ENCODE measurements at regions not wholly inside any gene's neighbourhood (a gene's known extent, or its start where the extent isn't known, plus 50 kb on each side); places are given as distances from the start of the nearest gene placed in this dataset.

GRCh38 chr3:115401851-115402501 lies 221.3 kb upstream of the GAP43 start:
- no peak overlapping the region for H3K4me3 ChIP-seq
- 32% methylated on average over 1 of the region's 1 CpG for WGBS (ENCODE audit: insufficient coverage, insufficient replicate concordance, low lambda C conversion rate, missing lambda C conversion rate)
- ChIA-PET POLR2A (no interaction called here), RAD21 (ENCODE audit: unreplicated experiment) (no interaction called here), SMC1A (ENCODE audit: uncharacterized antibody, unreplicated experiment) (no interaction called here), CTCF (interaction anchor here (0.6 kb wide), 1 partner anchor 435 kb away, joined by 3 read pairs; no protein-coding TSS in a partner anchor)
- no peak for ATAC-seq
- no peak overlapping the region for H2AFZ ChIP-seq (ENCODE audit: control insufficient read depth, low read depth, low read length)
- no peaks in the 10 kb centered on the region for H3K9me3 ChIP-seq (replicated peaks; ENCODE audit: control insufficient read depth, insufficient read depth, low read length)
- no peak overlapping the region for H3K27ac ChIP-seq (ENCODE audit: control insufficient read depth, insufficient read depth)
- intact Hi-C loops (cut with micrococcal nuclease; ENCODE audit: unreplicated experiment), result no loop called here
- BruUV-seq (replicated peaks), result no TSS peak
- no peaks in the 10 kb centered on the region for H3K4me1 ChIP-seq (ENCODE audit: control insufficient read depth, insufficient read depth, low read length)
- DNase-seq (ENCODE audit: low read depth, low spot score), result no peak
- no peak for FAIRE-seq
- no peak overlapping the region for H3K9ac ChIP-seq (ENCODE audit: control insufficient read depth, insufficient read depth, low read length)
- in situ Hi-C loops (cut with MboI), result no loop called here
- H3K4me2 ChIP-seq (ENCODE audit: control insufficient read depth, insufficient read depth), result no peak overlapping the region
- no peaks in the 10 kb centered on the region for H3K27me3 ChIP-seq (replicated peaks in 1 of 2; ENCODE audit: control insufficient read depth in 2 of 2, insufficient read depth in 2 of 2, low read length in 1 of 2)
- H4K20me1 ChIP-seq (ENCODE audit: control insufficient read depth, insufficient read depth), result no peaks in the 10 kb centered on the region
- no peaks in the 10 kb centered on the region for H3K36me3 ChIP-seq (ENCODE audit: control insufficient read depth in 2 of 2, insufficient read depth in 2 of 2, low read length in 1 of 2)
- H3K79me2 ChIP-seq (ENCODE audit: control insufficient read depth, insufficient read depth, low read length), result no peaks in the 10 kb centered on the region
- TF ChIP-seq SMAD5 (IDR thresholded peaks at IDR 0.05; ENCODE audit: low read depth) (no peak), TCF3 (IDR thresholded peaks at IDR 0.05; ENCODE audit: borderline replicate concordance, insufficient read depth, low read depth, low read length) (no peak), ZNF274 (IDR thresholded peaks at IDR 0.05; ENCODE audit: insufficient read depth, insufficient read length) (no peak), EP300 (IDR thresholded peaks at IDR 0.05; ENCODE audit: borderline replicate concordance in 1 of 2, control insufficient read depth in 1 of 2, low read depth in 2 of 2, low read length in 2 of 2) (no peak)

- Histone ChIP-seq H3K27me3 (replicated peaks in 1 of 2; ENCODE audit: control insufficient read depth in 2 of 2, insufficient read depth in 2 of 2, low read length in 1 of 2) (no peaks in the 10 kb centered on the region), H3K4me3 (no peak overlapping the region), H3K4me1 (ENCODE audit: control insufficient read depth, insufficient read depth, low read length) (no peaks in the 10 kb centered on the region), H3K36me3 (ENCODE audit: control insufficient read depth in 2 of 2, insufficient read depth in 2 of 2, low read length in 1 of 2) (no peaks in the 10 kb centered on the region), H3K9ac (ENCODE audit: control insufficient read depth, insufficient read depth, low read length) (no peak overlapping the region), H3K4me2 (ENCODE audit: control insufficient read depth, insufficient read depth) (no peak overlapping the region), H2AFZ (ENCODE audit: control insufficient read depth, low read depth, low read length) (no peak overlapping the region), H4K20me1 (ENCODE audit: control insufficient read depth, insufficient read depth) (no peaks in the 10 kb centered on the region), H3K9me3 (replicated peaks; ENCODE audit: control insufficient read depth, insufficient read depth, low read length) (no peaks in the 10 kb centered on the region), H3K79me2 (ENCODE audit: control insufficient read depth, insufficient read depth, low read length) (no peaks in the 10 kb centered on the region), H3K27ac (ENCODE audit: control insufficient read depth, insufficient read depth) (no peak overlapping the region)
- intact Hi-C loops (cut with micrococcal nuclease; ENCODE audit: unreplicated experiment) (no loop called here), in situ Hi-C loops (cut with MboI) (no loop called here)
- no peak for FAIRE-seq
- ATAC-seq, result no peak
- ChIA-PET SMC1A (ENCODE audit: uncharacterized antibody, unreplicated experiment) (no interaction called here), RAD21 (ENCODE audit: unreplicated experiment) (no interaction called here), CTCF (interaction anchor here (0.6 kb wide), 1 partner anchor 434 kb away, joined by 3 read pairs; no protein-coding TSS in a partner anchor), POLR2A (no interaction called here)
- no peak for TF ChIP-seq BCL11A (IDR thresholded peaks at IDR 0.05; ENCODE audit: low read depth, low read length)
- no peak for TF ChIP-seq PML (IDR thresholded peaks at IDR 0.05; ENCODE audit: low read length)
- no peak for TF ChIP-seq ZNF274 (IDR thresholded peaks at IDR 0.05; ENCODE audit: insufficient read depth, insufficient read length)
- no peak for TF ChIP-seq NFXL1 (IDR thresholded peaks at IDR 0.05; ENCODE audit: borderline replicate concordance)
- no peak for TF ChIP-seq BRCA1 (IDR thresholded peaks at IDR 0.05; ENCODE audit: low read depth, low read length)
- no TSS peak for BruUV-seq (replicated peaks)
- no peak for DNase-seq (ENCODE audit: low read depth, low spot score)
Observed at GRCh38 chr3:115402651-115403050, 220.7 kb upstream of the GAP43 start.
